ENCODE measurements at regions not wholly inside any gene's neighbourhood (a gene's known extent, or its start where the extent isn't known, plus 50 kb on each side); places are given as distances from the start of the nearest gene placed in this dataset.

- TF ChIP-seq, protein P1, sequence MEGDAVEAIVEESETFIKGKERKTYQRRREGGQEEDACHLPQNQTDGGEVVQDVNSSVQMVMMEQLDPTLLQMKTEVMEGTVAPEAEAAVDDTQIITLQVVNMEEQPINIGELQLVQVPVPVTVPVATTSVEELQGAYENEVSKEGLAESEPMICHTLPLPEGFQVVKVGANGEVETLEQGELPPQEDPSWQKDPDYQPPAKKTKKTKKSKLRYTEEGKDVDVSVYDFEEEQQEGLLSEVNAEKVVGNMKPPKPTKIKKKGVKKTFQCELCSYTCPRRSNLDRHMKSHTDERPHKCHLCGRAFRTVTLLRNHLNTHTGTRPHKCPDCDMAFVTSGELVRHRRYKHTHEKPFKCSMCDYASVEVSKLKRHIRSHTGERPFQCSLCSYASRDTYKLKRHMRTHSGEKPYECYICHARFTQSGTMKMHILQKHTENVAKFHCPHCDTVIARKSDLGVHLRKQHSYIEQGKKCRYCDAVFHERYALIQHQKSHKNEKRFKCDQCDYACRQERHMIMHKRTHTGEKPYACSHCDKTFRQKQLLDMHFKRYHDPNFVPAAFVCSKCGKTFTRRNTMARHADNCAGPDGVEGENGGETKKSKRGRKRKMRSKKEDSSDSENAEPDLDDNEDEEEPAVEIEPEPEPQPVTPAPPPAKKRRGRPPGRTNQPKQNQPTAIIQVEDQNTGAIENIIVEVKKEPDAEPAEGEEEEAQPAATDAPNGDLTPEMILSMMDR (IDR thresholded peaks at IDR 0.05; ENCODE audit: low read length, missing control alignments): no peak
- DNase-seq (ENCODE audit: low read depth): no peak
- H3K4me3 ChIP-seq (replicated peaks; ENCODE audit: low read depth, low read length): no peak overlapping the region
Measured at GRCh38 chr14:38350102-38350501, 94.2 kb upstream of the CLEC14A start.

- TF ChIP-seq, protein P1 (IDR thresholded peaks at IDR 0.05; ENCODE audit: low read length, missing control alignments): no peak
Measured at GRCh38 chr14:38342803-38343202, 86.9 kb upstream of the CLEC14A start.

DNA sequence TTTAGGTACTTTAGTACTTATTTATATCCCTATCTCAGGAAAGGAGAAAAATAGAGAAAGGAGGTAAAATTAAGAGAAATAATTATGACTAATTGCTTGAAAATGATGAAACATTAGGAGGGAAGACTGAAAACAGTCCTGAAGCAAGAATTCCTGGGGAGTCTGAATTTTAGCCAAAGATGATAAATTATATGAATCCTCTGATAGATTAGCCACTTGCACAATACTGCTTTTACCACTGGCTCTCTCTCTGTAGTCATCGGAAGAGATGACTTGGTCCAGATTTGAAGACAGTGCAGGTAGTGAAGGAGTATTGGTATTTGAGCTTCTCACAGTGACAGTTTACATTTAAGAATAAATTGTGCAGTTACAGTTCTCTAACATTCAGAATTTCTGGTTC, 83.8 kb upstream of the CLEC14A start:
- TF ChIP-seq, protein P1 (IDR thresholded peaks at IDR 0.05; ENCODE audit: low read length, missing control alignments): no peak
- DNase-seq (ENCODE audit: low read depth): peak; percentile 68
- no peak overlapping the region for H3K4me3 ChIP-seq (replicated peaks; ENCODE audit: low read depth, low read length)

More at GRCh38 chr14:38342803-38343202, 86.9 kb upstream of the CLEC14A start:
- peak; percentile 29 for DNase-seq (ENCODE audit: low read depth)
- H3K4me3 ChIP-seq (replicated peaks; ENCODE audit: low read depth, low read length): no peak overlapping the region

- no peak overlapping the region for H3K4me3 ChIP-seq (replicated peaks; ENCODE audit: low read depth, low read length)
- DNase-seq (ENCODE audit: low read depth): peak; percentile 19
- TF ChIP-seq, protein P1 (IDR thresholded peaks at IDR 0.05; ENCODE audit: low read length, missing control alignments): no peak
Measured at GRCh38 chr14:38336298-38336697, 80.4 kb upstream of the CLEC14A start.

GRCh38 chr14:38330275-38330674, 74.4 kb upstream of the CLEC14A start:
- no peak overlapping the region for H3K4me3 ChIP-seq (replicated peaks; ENCODE audit: low read depth, low read length)
- DNase-seq (ENCODE audit: low read depth): no peak
- TF ChIP-seq, protein P1 (IDR thresholded peaks at IDR 0.05; ENCODE audit: low read length, missing control alignments): no peak

DNA sequence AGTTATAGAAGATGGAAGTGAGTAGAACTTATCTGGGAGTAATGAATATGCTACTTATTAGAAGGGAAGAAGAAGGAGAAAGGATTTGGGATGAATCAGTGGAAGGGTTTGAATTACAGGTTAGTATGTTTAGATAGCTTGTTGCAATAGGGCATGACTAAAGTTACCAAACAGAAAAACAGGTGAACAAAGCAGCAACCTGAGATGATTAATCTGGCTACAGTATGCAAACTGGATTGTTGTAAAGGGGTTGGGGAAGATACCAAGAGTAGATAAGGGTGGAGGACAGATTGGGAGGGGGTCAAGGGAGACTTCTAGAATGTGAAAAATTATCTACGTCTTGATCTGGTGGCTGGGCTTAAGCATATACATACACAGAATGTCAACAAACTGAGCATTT, 73.4 kb upstream of the CLEC14A start:
- TF ChIP-seq, protein P1 (IDR thresholded peaks at IDR 0.05; ENCODE audit: low read length, missing control alignments): no peak
- no peak overlapping the region for H3K4me3 ChIP-seq (replicated peaks; ENCODE audit: low read depth, low read length)
- no peak for DNase-seq (ENCODE audit: low read depth)

GRCh38 chr14:38316922-38317321, 61.0 kb upstream of the CLEC14A start:
- TF ChIP-seq, protein P1 (IDR thresholded peaks at IDR 0.05; ENCODE audit: low read length, missing control alignments): no peak
- no peak for DNase-seq (ENCODE audit: low read depth)
- no peak overlapping the region for H3K4me3 ChIP-seq (replicated peaks; ENCODE audit: low read depth, low read length)

All from fibroblast of pulmonary artery (primary cell).